HCT116 (cell line): ENCODE measurements at regions not wholly inside any gene's neighbourhood (a gene's known extent, or its start where the extent isn't known, plus 50 kb on each side); places are given as distances from the start of the nearest gene placed in this dataset.

Experiments
- CTCF ChIP-seq, 3 experiments: fragments of 200-600 bp in 1 of 3; sonication (generic) in 1 of 3; IDR thresholded peaks in 2 of 3; conservative IDR thresholded peaks in 1 of 3; 2 replicates each; pipeline ENCODE4 v1.5.1; 2012 to 2017; ENCODE audit warnings: low read depth in 2 of 3, low read length in 2 of 3, antibody characterized with exemption in 1 of 3, borderline replicate concordance in 1 of 3, control low read depth in 1 of 3, mild to moderate bottlenecking in 1 of 3, mixed read lengths in 1 of 3, mixed run types in 1 of 3, moderate library complexity in 1 of 3; ENCODE audit not compliant: insufficient read depth in 1 of 3
- TCF7L2 ChIP-seq: IDR thresholded peaks from 2 replicates; pipeline ENCODE4 v1.7.0; 2011; ENCODE audit warnings: borderline replicate concordance, inconsistent platforms; ENCODE audit not compliant: insufficient read depth, insufficient read length; ENCODE audit errors: extremely low read depth

DNA sequence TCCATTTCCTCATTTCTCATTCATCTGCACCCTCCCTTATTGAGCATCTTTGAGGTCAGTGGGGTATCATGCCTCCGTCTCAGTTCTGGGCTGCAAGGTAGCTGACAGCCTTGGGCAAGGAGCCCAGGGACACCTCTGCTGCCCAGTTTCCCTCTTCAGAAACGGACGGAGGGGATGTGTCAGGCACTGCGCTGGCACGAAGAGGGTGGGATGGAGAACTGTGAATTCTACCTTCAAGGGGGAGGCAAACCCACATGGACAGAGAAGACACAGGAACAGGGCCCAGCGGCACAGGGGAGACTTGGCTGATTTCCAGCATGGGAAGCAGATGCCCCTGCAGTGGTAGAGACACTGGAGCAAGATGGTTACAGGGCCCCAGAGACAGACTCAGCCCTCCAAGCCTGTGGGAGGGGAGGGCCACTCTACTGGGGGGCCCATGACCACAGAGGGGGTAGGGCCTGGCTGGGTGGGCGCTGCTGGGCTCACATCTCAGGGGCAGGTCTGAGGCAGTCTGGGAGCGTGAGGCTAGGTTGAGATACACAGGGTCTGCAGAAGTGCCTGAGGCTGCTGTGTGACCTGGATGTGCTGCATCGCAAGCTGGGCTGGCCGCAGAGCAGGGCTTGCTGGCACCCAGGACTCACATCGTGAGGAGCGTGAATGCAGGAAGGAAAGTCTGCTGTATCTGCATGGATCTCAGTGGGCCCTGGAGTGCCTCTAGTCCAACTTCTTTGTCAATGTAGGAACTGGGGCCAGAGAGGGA lies 92.3 kb downstream of the HS1BP3 start:
- no peak for TF ChIP-seq TCF7L2
- no peak for TF ChIP-seq CTCF (IDR thresholded peaks at IDR 0.05 in 2 of 3, conservative IDR thresholded peaks at IDR 0.05 in 1 of 3; ENCODE audit: borderline replicate concordance in 1 of 3, insufficient read depth in 1 of 3, low read depth in 2 of 3, low read length in 2 of 3)
